Gastroesophageal sphincter (tissue), 4 donors: ENCODE measurements at regions not wholly inside any gene's neighbourhood (a gene's known extent, or its start where the extent isn't known, plus 50 kb on each side); places are given as distances from the start of the nearest gene placed in this dataset.
A peak's percentile ranks its signal among the peaks of the same experiment; 100 is the strongest.

Source experiments
- ATAC-seq: fragments of 150-250 bp; one replicate; pipeline ENCODE4 v1.9.1; 2016; ENCODE audit warnings: mild to moderate bottlenecking, moderate library complexity
- H3K27ac ChIP-seq, 4 donors: fragments of 200-600 bp; sonication (generic) in 3 of 4; 1 replicate in 3 of 4; 2 replicates in 1 of 4; pipeline ENCODE4 v1.5.1; 2016 to 2019
- H3K27me3 ChIP-seq: fragments of 200-600 bp; sonication (generic); one replicate; pipeline ENCODE4 v1.5.1; 2019
- H3K36me3 ChIP-seq, 2 donors: fragments of 200-600 bp; sonication (generic); one replicate each; pipeline ENCODE4 v1.5.1; 2019; ENCODE audit warnings: control low read depth in 1 of 2
- H3K4me1 ChIP-seq, 3 donors: fragments of 200-600 bp; sonication (generic); 1 replicate in 2 of 3; 2 replicates in 1 of 3; pipeline ENCODE4 v1.5.1; 2016 to 2019; ENCODE audit warnings: control low read depth in 2 of 3
- H3K4me3 ChIP-seq, 2 donors: fragments of 200-600 bp; sonication (generic); one replicate each; pipeline ENCODE4 v1.5.1; 2019; ENCODE audit warnings: mild to moderate bottlenecking in 1 of 2, moderate library complexity in 1 of 2
- H3K9me3 ChIP-seq, 3 donors: fragments of 200-600 bp; sonication (generic); one replicate each; pipeline ENCODE4 v1.5.1; 2017 to 2019; ENCODE audit warnings: control low read depth in 2 of 3
- EP300 ChIP-seq: sonication (generic); formaldehyde crosslinking; IDR thresholded peaks from one replicate; pipeline ENCODE4 v1.6.1; 2017; ENCODE audit warnings: antibody characterized with exemption, mild to moderate bottlenecking
- POLR2A ChIP-seq, 2 donors: fragments of 450-650 bp; IDR thresholded peaks; one replicate each; pipeline ENCODE4 v1.6.1; 2017; ENCODE audit warnings: antibody characterized with exemption in 2 of 2, mild to moderate bottlenecking in 2 of 2, moderate library complexity in 1 of 2
- POLR2AphosphoS5 ChIP-seq: sonication (generic); formaldehyde crosslinking; IDR thresholded peaks from one replicate; pipeline ENCODE4 v1.6.1; 2017; ENCODE audit warnings: antibody characterized with exemption
- WGBS, 2 donors: methylation state at CpG; one replicate each; pipeline ENCODE4 v1.1.5; 2018; ENCODE audit warnings: low coverage in 1 of 2; 5-methylcytosine and 5-hydroxymethylcytosine counted together
- TF ChIP-seq, protein P1 (sequence below), 4 experiments: fragments of 200-600 bp in 2 of 4; fragments of 450-650 bp in 2 of 4; sonication (generic) in 1 of 4; IDR thresholded peaks; one replicate each; pipeline ENCODE4 v1.5.1; 2017 to 2019; ENCODE audit warnings: antibody characterized with exemption in 4 of 4, mild to moderate bottlenecking in 2 of 4, moderate library complexity in 2 of 4

DNA sequence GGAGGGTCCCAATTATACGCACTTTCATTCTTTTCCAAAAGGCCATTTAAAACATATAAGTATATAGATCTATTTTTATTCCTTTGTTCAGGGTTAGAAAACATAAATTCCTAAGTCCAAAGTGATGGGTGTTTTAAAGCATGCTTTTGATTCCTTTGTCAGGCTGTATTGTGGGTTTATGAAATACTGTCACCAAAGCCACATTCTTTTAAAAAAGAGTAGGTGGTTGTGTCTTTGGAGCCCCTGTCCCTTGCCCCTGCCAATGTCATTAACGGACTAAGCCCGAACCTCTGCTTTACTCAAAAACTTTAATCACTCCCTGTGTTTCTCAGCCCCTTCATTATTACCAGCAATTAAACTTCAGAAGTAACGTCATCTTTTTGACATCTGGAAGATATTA lies 104.9 kb upstream of the APCDD1 start:
- no peak for ATAC-seq
- H3K4me3 ChIP-seq, result no peak overlapping the region
- peaks cover 6 to 31% (median 7%) of the 10 kb centered on the region in 3 donors for H3K4me1 ChIP-seq
- peak overlapping the region in 1 of 4 donors; percentile 16 for H3K27ac ChIP-seq
- H3K36me3 ChIP-seq, result no peaks in the 10 kb centered on the region
- WGBS, 2 donors, result 87 to 100% methylated on average over 3 to 4 of the region's 4 CpGs
- TF ChIP-seq POLR2AphosphoS5 (no peak), EP300 (no peak), POLR2A (IDR thresholded peaks at IDR 0.05) (no peak)
- TF ChIP-seq, protein P1, sequence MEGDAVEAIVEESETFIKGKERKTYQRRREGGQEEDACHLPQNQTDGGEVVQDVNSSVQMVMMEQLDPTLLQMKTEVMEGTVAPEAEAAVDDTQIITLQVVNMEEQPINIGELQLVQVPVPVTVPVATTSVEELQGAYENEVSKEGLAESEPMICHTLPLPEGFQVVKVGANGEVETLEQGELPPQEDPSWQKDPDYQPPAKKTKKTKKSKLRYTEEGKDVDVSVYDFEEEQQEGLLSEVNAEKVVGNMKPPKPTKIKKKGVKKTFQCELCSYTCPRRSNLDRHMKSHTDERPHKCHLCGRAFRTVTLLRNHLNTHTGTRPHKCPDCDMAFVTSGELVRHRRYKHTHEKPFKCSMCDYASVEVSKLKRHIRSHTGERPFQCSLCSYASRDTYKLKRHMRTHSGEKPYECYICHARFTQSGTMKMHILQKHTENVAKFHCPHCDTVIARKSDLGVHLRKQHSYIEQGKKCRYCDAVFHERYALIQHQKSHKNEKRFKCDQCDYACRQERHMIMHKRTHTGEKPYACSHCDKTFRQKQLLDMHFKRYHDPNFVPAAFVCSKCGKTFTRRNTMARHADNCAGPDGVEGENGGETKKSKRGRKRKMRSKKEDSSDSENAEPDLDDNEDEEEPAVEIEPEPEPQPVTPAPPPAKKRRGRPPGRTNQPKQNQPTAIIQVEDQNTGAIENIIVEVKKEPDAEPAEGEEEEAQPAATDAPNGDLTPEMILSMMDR (IDR thresholded peaks at IDR 0.05), result no peak
- H3K9me3 ChIP-seq, result no peaks in the 10 kb centered on the region
- no peaks in the 10 kb centered on the region for H3K27me3 ChIP-seq

GRCh38 chr18:10350661-10351060 lies 103.8 kb upstream of the APCDD1 start:
- H3K4me3 ChIP-seq, result no peak overlapping the region
- no peaks in the 10 kb centered on the region for H3K27me3 ChIP-seq
- 91 to 95% methylated on average over 3 to 4 of the region's 10 CpGs for WGBS, 2 donors
- no peaks in the 10 kb centered on the region for H3K36me3 ChIP-seq
- peaks cover 6 to 37% (median 8%) of the 10 kb centered on the region in 3 donors for H3K4me1 ChIP-seq
- H3K27ac ChIP-seq, result peak overlapping the region in 2 of 4 donors; percentile 39 to 67
- no peaks in the 10 kb centered on the region for H3K9me3 ChIP-seq
- no peak for ATAC-seq
- TF ChIP-seq, protein P1 (IDR thresholded peaks at IDR 0.05), result no peak
- no peak for TF ChIP-seq POLR2AphosphoS5
- no peak for TF ChIP-seq POLR2A (IDR thresholded peaks at IDR 0.05)
- TF ChIP-seq EP300, result no peak

DNA sequence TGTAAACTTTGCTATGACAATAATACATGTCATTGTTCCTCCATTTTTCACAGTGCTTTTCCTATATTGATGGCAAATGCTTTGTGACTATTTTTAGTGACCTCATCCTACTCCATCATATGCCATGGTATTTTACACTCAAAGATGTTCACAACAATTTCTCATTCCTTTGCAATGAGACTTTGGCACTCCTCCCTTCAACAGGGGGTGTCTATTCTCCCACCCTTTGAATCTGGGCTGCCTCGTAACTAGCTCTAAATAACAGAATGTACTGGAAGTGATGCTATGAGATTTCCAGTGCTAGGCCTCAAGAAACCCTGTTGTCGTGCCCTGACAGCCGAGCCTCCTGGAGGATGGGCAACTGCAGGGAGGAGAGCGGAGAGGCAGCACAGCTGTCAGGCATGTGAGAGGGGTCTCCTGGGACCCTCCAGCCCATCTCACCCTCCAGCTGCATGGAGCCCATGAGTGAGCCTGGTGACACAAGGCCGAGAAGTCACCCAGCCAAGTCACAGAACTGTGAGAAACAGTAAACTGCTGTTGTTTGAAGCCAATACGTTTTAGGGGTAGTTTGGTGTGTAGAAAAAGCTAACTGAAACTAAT lies 103.1 kb upstream of the APCDD1 start:
- H3K4me3 ChIP-seq, result no peak overlapping the region
- H3K36me3 ChIP-seq, result no peaks in the 10 kb centered on the region
- TF ChIP-seq, protein P1 (IDR thresholded peaks at IDR 0.05), result no peak
- TF ChIP-seq POLR2AphosphoS5, result peak; percentile 50
- no peak for TF ChIP-seq EP300
- no peak for TF ChIP-seq POLR2A (IDR thresholded peaks at IDR 0.05)
- peak overlapping the region in 3 of 4 donors; percentile 21 to 67 (median 44) for H3K27ac ChIP-seq
- H3K27me3 ChIP-seq, result no peaks in the 10 kb centered on the region
- H3K9me3 ChIP-seq, result no peaks in the 10 kb centered on the region
- 20 to 60% methylated on average over 1 to 2 of the region's 6 CpGs for WGBS, 2 donors
- ATAC-seq, result no peak
- H3K4me1 ChIP-seq, result peaks cover 6 to 37% (median 8%) of the 10 kb centered on the region in 3 donors

GRCh38 chr18:10351858-10352257 lies 102.6 kb upstream of the APCDD1 start:
- WGBS, 2 donors, result 92 to 95% methylated on average over 4 of the region's 4 CpGs
- Histone ChIP-seq H3K4me3 (no peak overlapping the region), H3K36me3 (no peaks in the 10 kb centered on the region), H3K27ac (peak overlapping the region in 3 of 4 donors; percentile 21 to 67 (median 44)), H3K4me1 (peaks cover 6 to 37% (median 8%) of the 10 kb centered on the region in 3 donors), H3K27me3 (no peaks in the 10 kb centered on the region), H3K9me3 (no peaks in the 10 kb centered on the region)
- ATAC-seq, result no peak
- TF ChIP-seq EP300, result no peak
- TF ChIP-seq POLR2AphosphoS5, result no peak
- no peak for TF ChIP-seq POLR2A (IDR thresholded peaks at IDR 0.05)
- TF ChIP-seq, protein P1 (IDR thresholded peaks at IDR 0.05), result no peak

DNA sequence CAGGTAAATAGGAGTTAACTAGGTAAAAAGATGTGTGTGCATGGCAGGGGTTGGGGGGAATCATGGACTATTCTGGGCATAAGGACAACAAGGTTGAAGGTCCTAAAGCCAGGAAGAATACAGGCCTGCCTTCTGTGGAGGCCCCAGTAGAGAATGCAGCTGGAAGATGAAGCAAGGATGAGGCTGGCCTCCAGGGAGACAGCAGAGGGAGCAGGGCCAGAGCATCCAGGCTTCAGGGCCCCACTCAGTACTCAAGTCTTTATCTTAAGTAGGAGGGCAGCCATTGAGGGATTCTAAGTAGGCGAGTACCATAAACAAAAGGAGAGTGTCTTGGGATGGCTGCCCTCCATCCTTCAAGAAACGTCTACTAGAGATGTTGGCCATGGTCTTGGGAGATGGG lies 101.8 kb upstream of the APCDD1 start:
- Histone ChIP-seq H3K36me3 (no peaks in the 10 kb centered on the region), H3K4me3 (no peak overlapping the region), H3K4me1 (peaks cover 6 to 37% (median 8%) of the 10 kb centered on the region in 3 donors), H3K27me3 (no peaks in the 10 kb centered on the region), H3K27ac (peak overlapping the region in 2 of 4 donors; percentile 64 to 67), H3K9me3 (no peaks in the 10 kb centered on the region)
- no peak for ATAC-seq
- no peak for TF ChIP-seq EP300
- TF ChIP-seq, protein P1 (IDR thresholded peaks at IDR 0.05), result no peak
- WGBS, 2 donors, result 82 to 100% methylated on average over 2 of the region's 2 CpGs
